ENCODE measurements at regions not wholly inside any gene's neighbourhood (a gene's known extent, or its start where the extent isn't known, plus 50 kb on each side); places are given as distances from the start of the nearest gene placed in this dataset.

DNA sequence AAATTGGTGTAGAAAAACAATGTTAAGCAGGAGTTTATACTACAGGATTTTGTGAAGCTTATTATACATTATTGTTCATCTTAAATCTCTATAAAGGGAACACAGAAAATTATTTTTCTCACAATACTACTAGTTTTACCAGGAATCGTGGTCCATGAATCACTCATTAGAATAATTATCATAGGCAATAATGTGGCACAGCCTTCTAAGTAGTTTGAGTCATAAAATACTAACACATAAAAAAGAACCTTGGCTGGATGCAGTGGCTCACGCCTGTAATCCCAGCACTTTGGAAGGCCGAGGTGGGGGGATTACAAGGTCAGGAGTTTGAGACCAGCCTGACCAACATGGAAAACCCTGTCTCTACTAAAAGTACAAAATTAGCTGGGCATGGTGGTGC, 393.1 kb upstream of the ZNF717 start:
- TF ChIP-seq ZBTB17 (tag by site-specific recombination; IDR thresholded peaks at IDR 0.05) = no peak
- no peak for TF ChIP-seq TCF7L2 (IDR thresholded peaks at IDR 0.05; ENCODE audit: borderline replicate concordance, low read depth, low read length)
- no peak for TF ChIP-seq SP2 (tag by site-specific recombination; IDR thresholded peaks at IDR 0.05)
